Calu3 (cell line): ENCODE measurements at regions not wholly inside any gene's neighbourhood (a gene's known extent, or its start where the extent isn't known, plus 50 kb on each side); places are given as distances from the start of the nearest gene placed in this dataset.

Experiments
- BruUV-seq: library from RNA; stranded (reverse); fragments of 400-500 nt; replicated peaks from 2 replicates; lab custom pipeline; 2021; lab: Mats Ljungman, UMichigan
- CTCF ChIA-PET: fragments of 300-600 bp; sonication (Branson Sonifier 250); formaldehyde crosslinking; loops from one replicate; lab custom pipeline; 2022; ENCODE audit warnings: antibody characterized with exemption; lab: Charles Lee
- DNase-seq: peaks from one replicate; pipeline ENCODE4 v3.0.0; 2022
- H3K27ac Mint-ChIP-seq: one replicate; pipeline ENCODE4 v1.8.0; 2022; ENCODE audit warnings: mixed read lengths; ENCODE audit not compliant: unreplicated experiment
- H3K27me3 Mint-ChIP-seq: one replicate; pipeline ENCODE4 v1.8.0; 2022; ENCODE audit warnings: mixed read lengths; ENCODE audit not compliant: unreplicated experiment
- H3K36me3 Mint-ChIP-seq: one replicate; pipeline ENCODE4 v1.8.0; 2022; ENCODE audit warnings: mild to moderate bottlenecking, moderate library complexity, mixed read lengths; ENCODE audit not compliant: insufficient read depth, unreplicated experiment
- H3K4me1 Mint-ChIP-seq: one replicate; pipeline ENCODE4 v1.8.0; 2022; ENCODE audit warnings: mild to moderate bottlenecking, low read depth, mixed read lengths; ENCODE audit not compliant: unreplicated experiment
- H3K4me3 Mint-ChIP-seq: one replicate; pipeline ENCODE4 v1.8.0; 2022; ENCODE audit warnings: mild to moderate bottlenecking, low read depth, moderate library complexity, mixed read lengths; ENCODE audit not compliant: unreplicated experiment
- H3K9me3 Mint-ChIP-seq: one replicate; pipeline ENCODE4 v1.8.0; 2022; ENCODE audit warnings: low read depth, mixed read lengths; ENCODE audit not compliant: unreplicated experiment
- intact Hi-C: fragments of 100-400 bp; cut with micrococcal nuclease; formaldehyde crosslinking; loops from one replicate; pipeline ENCODE4 v1.10.0; 2022; ENCODE audit not compliant: unreplicated experiment
- TF ChIP-seq, protein P1 (sequence below): fragments of 200-600 bp; IDR thresholded peaks from one replicate; pipeline ENCODE4 v1.8.0; 2022; ENCODE audit warnings: antibody characterized with exemption; ENCODE audit not compliant: unreplicated experiment

DNA sequence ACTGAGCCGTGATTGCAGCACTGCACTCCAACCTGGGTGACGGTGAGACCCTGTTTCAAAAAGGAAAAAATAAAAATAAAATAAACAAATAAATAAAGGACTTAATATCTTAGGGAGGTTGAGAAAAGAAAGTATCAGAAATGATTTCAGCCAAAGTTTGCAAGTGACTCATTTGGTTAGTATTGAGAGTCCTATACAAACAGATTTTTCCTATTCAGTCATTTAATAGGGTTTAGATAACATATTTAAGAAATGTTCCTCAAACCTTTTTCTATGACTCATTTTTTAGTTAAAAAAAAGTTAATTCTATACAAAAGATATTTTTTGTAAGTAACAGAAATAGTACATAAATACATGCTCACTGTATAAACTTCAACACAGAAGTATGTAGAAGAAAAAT lies 235.1 kb downstream of the GJA1 start:
- intact Hi-C loops, result no loop called here
- CTCF ChIA-PET, result interaction anchor here (0.6 to 0.7 kb wide), 2 partner anchors 168 to 173 kb away, joined by 3 read pairs; no protein-coding TSS in a partner anchor
- Mint-ChIP-seq H3K27me3 (no peaks in the 10 kb centered on the region), H3K9me3 (no peaks in the 10 kb centered on the region), H3K4me1 (peaks cover 10% of the 10 kb centered on the region), H3K27ac (no peak overlapping the region), H3K36me3 (no peaks in the 10 kb centered on the region), H3K4me3 (no peak overlapping the region)
- no TSS peak for BruUV-seq
- no peak for DNase-seq
- TF ChIP-seq, protein P1, sequence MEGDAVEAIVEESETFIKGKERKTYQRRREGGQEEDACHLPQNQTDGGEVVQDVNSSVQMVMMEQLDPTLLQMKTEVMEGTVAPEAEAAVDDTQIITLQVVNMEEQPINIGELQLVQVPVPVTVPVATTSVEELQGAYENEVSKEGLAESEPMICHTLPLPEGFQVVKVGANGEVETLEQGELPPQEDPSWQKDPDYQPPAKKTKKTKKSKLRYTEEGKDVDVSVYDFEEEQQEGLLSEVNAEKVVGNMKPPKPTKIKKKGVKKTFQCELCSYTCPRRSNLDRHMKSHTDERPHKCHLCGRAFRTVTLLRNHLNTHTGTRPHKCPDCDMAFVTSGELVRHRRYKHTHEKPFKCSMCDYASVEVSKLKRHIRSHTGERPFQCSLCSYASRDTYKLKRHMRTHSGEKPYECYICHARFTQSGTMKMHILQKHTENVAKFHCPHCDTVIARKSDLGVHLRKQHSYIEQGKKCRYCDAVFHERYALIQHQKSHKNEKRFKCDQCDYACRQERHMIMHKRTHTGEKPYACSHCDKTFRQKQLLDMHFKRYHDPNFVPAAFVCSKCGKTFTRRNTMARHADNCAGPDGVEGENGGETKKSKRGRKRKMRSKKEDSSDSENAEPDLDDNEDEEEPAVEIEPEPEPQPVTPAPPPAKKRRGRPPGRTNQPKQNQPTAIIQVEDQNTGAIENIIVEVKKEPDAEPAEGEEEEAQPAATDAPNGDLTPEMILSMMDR, result no peak

DNA sequence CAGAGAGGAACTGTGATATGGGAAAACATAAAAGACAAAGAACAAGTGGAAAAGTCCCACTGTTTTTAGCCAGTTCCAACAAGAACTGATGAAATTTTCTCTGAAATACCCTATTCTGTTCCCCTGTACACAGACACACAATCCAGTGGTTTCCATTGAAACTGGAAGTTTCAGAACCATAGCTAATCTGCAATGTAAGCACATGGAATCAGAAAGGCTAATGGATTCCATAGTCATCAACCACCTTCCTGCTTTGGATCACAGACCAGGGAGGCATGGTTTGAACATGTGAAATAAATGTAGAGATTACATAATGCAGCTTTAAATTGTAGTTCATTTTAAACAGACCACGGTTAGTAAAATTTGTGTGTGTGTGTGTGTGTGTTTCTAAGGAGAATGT lies 242.1 kb downstream of the GJA1 start:
- no peaks in the 10 kb centered on the region for H3K27me3 Mint-ChIP-seq
- peaks cover 3% of the 10 kb centered on the region for H3K9me3 Mint-ChIP-seq
- DNase-seq, result no peak
- CTCF ChIA-PET, result no interaction called here
- H3K27ac Mint-ChIP-seq, result no peak overlapping the region
- H3K36me3 Mint-ChIP-seq, result no peaks in the 10 kb centered on the region
- TF ChIP-seq, protein P1, result no peak
- intact Hi-C loops, result no loop called here
- no TSS peak for BruUV-seq
- H3K4me1 Mint-ChIP-seq, result no peaks in the 10 kb centered on the region
- H3K4me3 Mint-ChIP-seq, result no peak overlapping the region

DNA sequence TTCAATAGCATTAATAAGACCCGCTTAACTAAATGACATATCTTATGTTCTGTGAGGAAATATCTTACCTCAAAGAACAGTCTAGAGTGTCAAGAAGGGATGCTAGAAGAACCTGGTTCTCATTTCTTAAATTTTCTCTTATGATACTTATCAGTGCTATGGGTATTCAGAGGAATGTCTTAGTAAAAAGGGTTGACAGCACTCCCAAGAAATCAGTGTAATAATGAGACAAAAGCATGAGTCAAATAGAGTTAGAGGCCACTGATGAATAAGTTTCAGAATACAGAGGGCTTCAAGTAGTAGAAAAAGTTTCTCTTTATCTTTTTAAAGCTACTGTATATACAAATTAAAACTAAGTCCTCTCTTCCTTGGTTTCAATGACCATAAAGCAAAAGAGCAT lies 242.8 kb downstream of the GJA1 start:
- no peaks in the 10 kb centered on the region for H3K4me1 Mint-ChIP-seq
- H3K4me3 Mint-ChIP-seq, result no peak overlapping the region
- H3K9me3 Mint-ChIP-seq, result peaks cover 3% of the 10 kb centered on the region
- H3K36me3 Mint-ChIP-seq, result no peaks in the 10 kb centered on the region
- no peaks in the 10 kb centered on the region for H3K27me3 Mint-ChIP-seq
- TF ChIP-seq, protein P1, result no peak
- no TSS peak for BruUV-seq
- H3K27ac Mint-ChIP-seq, result no peak overlapping the region
- intact Hi-C loops, result no loop called here
- CTCF ChIA-PET, result no interaction called here
- DNase-seq, result no peak

DNA sequence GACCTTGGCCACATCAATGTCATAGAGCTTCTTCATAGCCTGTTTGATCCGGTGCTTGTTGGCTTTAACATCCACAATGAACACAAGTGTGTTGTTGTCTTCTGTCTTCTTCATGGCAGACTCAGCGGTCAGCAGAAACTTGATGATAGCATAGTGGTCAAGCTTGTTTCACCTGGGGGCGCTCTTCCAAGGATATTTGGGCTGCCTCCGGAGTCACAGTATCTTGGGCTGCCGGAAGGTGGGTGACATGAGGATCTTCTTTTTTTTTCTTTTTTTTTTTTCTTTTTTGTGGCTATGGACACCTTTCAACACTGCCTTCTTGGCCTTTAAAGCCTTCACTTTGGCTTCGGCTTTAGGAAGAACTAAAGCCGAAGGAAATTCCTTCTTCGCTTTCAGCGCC lies 244.6 kb downstream of the GJA1 start:
- BruUV-seq, result no TSS peak
- no peak for DNase-seq
- intact Hi-C loops, result loop anchor here (10.0 kb wide), 1 partner anchor 165 kb away; no protein-coding TSS in a partner anchor
- Mint-ChIP-seq H3K4me1 (no peaks in the 10 kb centered on the region), H3K36me3 (no peaks in the 10 kb centered on the region), H3K9me3 (peaks cover 3% of the 10 kb centered on the region), H3K27ac (no peak overlapping the region), H3K27me3 (no peaks in the 10 kb centered on the region), H3K4me3 (no peak overlapping the region)
- TF ChIP-seq, protein P1, result no peak
- CTCF ChIA-PET, result no interaction called here
